Chondrocyte (in vitro differentiated cells): ENCODE measurements at regions not wholly inside any gene's neighbourhood (a gene's known extent, or its start where the extent isn't known, plus 50 kb on each side); places are given as distances from the start of the nearest gene placed in this dataset.

ENCODE experiments used
- DNase-seq: peaks from one replicate; pipeline ENCODE4 v3.0.0; 2021; ENCODE audit warnings: mixed read lengths, low spot score
- H3K27ac Mint-ChIP-seq: one replicate; pipeline ENCODE4 v1.8.0; 2021; ENCODE audit warnings: mild to moderate bottlenecking, moderate library complexity, mixed read lengths; ENCODE audit not compliant: unreplicated experiment
- H3K27me3 Mint-ChIP-seq: 2 replicates; pipeline ENCODE4 v1.8.0; 2021; ENCODE audit warnings: low read depth, mixed read lengths
- H3K36me3 Mint-ChIP-seq: 2 replicates; pipeline ENCODE4 v1.8.0; 2021; ENCODE audit warnings: low read depth, mixed read lengths
- H3K4me1 Mint-ChIP-seq: 2 replicates; pipeline ENCODE4 v1.8.0; 2021; ENCODE audit warnings: low read depth, mild to moderate bottlenecking, mixed read lengths
- H3K4me3 Mint-ChIP-seq: one replicate; pipeline ENCODE4 v1.8.0; 2021; ENCODE audit warnings: mild to moderate bottlenecking, moderate library complexity, mixed read lengths; ENCODE audit not compliant: unreplicated experiment
- H3K9me3 Mint-ChIP-seq: 2 replicates; pipeline ENCODE4 v1.8.0; 2021; ENCODE audit warnings: low read depth, mixed read lengths
- TF ChIP-seq, protein P1 (sequence below): fragments of 200-600 bp; sonication (generic); IDR thresholded peaks from 2 replicates; pipeline ENCODE4 v1.5.0; 2021; ENCODE audit warnings: antibody characterized with exemption, mild to moderate bottlenecking, moderate library complexity

DNA sequence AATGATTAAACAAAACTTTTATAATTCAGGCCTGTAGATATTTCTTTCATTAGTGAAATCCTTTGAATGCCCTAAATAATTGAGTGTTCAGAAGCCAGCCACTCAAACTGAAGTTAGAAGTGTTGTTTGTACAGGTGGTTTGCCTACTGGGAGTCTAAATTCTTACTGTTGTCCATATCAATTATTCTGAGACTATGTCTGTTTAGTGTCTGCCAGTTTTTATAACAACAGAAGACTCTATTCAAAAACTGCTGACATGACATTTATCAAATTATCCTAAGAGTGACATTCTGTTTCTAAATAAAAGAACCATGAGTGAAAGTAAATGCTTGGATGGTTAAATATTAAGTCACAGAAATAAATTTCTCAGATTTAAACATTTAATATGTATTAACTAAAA, 375.1 kb downstream of the FAT4 start:
- no peaks in the 10 kb centered on the region for H3K9me3 Mint-ChIP-seq
- TF ChIP-seq, protein P1, sequence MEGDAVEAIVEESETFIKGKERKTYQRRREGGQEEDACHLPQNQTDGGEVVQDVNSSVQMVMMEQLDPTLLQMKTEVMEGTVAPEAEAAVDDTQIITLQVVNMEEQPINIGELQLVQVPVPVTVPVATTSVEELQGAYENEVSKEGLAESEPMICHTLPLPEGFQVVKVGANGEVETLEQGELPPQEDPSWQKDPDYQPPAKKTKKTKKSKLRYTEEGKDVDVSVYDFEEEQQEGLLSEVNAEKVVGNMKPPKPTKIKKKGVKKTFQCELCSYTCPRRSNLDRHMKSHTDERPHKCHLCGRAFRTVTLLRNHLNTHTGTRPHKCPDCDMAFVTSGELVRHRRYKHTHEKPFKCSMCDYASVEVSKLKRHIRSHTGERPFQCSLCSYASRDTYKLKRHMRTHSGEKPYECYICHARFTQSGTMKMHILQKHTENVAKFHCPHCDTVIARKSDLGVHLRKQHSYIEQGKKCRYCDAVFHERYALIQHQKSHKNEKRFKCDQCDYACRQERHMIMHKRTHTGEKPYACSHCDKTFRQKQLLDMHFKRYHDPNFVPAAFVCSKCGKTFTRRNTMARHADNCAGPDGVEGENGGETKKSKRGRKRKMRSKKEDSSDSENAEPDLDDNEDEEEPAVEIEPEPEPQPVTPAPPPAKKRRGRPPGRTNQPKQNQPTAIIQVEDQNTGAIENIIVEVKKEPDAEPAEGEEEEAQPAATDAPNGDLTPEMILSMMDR: no peak

DNA sequence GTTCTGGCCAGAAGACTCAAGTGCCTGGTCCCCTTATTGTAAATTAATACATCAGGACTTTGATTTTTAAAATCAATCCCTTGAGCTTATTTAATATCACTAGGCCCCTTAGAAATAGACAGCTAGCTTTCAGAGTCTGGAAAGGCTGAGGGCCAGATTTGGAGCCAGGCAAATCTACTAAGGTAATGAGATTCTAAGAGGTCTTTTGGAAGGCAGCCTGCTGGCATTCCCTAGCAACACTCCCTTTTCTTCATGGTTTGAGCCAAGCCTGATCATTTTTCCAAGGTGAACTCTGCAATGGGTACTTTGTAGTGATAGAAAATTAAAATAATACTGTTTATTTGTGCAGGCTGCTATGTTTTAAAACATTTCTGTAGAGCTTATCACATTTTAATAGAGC, 378.5 kb downstream of the FAT4 start:
- no peak for DNase-seq
- no peak overlapping the region for H3K4me3 Mint-ChIP-seq
- no peaks in the 10 kb centered on the region for H3K27me3 Mint-ChIP-seq
- H3K4me1 Mint-ChIP-seq: peaks cover 29% of the 10 kb centered on the region
- TF ChIP-seq, protein P1: no peak
- H3K9me3 Mint-ChIP-seq: peaks cover 3% of the 10 kb centered on the region
- no peak overlapping the region for H3K27ac Mint-ChIP-seq
- no peaks in the 10 kb centered on the region for H3K36me3 Mint-ChIP-seq

More for the DNA sequence above, 375.1 kb downstream of the FAT4 start:
- DNase-seq: no peak
- Mint-ChIP-seq H3K27ac (no peak overlapping the region), H3K4me1 (peaks cover 20% of the 10 kb centered on the region), H3K4me3 (no peak overlapping the region), H3K27me3 (no peaks in the 10 kb centered on the region), H3K36me3 (no peaks in the 10 kb centered on the region)

DNA sequence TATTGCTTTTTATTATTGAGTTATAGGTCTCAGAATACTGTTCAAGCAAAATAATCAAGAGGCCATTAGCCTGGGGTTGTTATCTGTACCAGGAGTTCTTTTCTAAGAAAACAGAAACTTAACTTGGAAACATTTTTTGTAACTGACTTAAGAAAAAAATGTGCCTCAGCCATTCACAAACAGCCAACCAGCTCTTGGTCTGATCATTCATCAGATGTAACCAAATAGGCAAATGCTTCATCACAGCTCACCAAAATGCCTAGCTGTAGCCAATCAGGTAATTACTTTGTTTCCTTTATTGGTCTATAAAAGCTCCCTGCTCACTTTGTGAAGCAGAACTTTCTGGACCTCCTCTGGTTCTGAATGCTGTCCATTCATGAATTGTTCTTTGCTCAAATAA, 387.7 kb downstream of the FAT4 start:
- H3K4me3 Mint-ChIP-seq: no peak overlapping the region
- no peak for DNase-seq
- no peak overlapping the region for H3K27ac Mint-ChIP-seq
- H3K9me3 Mint-ChIP-seq: no peaks in the 10 kb centered on the region
- peaks cover 41% of the 10 kb centered on the region for H3K4me1 Mint-ChIP-seq
- TF ChIP-seq, protein P1: no peak
- no peaks in the 10 kb centered on the region for H3K36me3 Mint-ChIP-seq
- no peaks in the 10 kb centered on the region for H3K27me3 Mint-ChIP-seq

DNA sequence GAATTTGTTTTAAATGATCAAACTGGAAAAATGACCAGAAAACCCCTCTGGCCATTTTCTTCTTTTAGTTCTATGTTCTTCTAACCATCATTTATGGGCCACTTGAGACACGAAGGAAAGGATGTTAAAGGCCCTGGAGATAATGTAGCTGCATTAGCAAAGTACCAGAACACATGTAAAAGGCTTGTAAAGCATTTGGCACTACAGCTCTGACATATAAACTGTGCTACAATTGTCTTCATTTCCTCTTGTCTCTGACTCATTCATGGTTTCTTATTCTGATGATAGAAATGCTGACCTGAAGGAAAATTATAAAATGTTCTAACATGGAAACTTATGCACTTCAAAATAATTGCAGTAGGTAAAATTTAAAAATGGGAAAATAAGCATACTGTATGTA, 388.7 kb downstream of the FAT4 start:
- no peak for DNase-seq
- Mint-ChIP-seq H3K27ac (no peak overlapping the region), H3K36me3 (no peaks in the 10 kb centered on the region), H3K27me3 (no peaks in the 10 kb centered on the region), H3K9me3 (no peaks in the 10 kb centered on the region), H3K4me3 (no peak overlapping the region), H3K4me1 (peaks cover 41% of the 10 kb centered on the region)
- TF ChIP-seq, protein P1: no peak

DNA sequence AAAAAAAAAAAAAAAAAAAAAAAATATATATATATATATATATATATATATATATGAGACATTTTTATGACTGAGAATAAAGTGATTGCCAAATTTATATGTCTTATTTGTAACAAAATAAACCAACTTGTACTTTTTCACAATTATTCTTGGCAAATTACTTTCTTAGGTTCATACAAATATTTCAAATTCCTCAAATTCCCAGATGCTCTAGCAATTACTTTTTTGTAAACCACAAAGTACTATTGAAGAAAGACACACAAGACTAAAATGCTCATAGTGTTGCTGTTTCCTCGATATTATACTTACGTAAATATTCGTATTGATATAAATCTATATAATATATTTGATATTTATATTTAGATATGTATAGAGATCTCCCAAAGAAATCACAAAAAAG, 390.0 kb downstream of the FAT4 start:
- Mint-ChIP-seq H3K9me3 (no peaks in the 10 kb centered on the region), H3K27ac (no peak overlapping the region), H3K4me1 (peaks cover 41% of the 10 kb centered on the region), H3K4me3 (no peak overlapping the region), H3K36me3 (no peaks in the 10 kb centered on the region), H3K27me3 (no peaks in the 10 kb centered on the region)
- DNase-seq: no peak
- TF ChIP-seq, protein P1: no peak
